ENCODE measurements at regions not wholly inside any gene's neighbourhood (a gene's known extent, or its start where the extent isn't known, plus 50 kb on each side); places are given as distances from the start of the nearest gene placed in this dataset.

DNA sequence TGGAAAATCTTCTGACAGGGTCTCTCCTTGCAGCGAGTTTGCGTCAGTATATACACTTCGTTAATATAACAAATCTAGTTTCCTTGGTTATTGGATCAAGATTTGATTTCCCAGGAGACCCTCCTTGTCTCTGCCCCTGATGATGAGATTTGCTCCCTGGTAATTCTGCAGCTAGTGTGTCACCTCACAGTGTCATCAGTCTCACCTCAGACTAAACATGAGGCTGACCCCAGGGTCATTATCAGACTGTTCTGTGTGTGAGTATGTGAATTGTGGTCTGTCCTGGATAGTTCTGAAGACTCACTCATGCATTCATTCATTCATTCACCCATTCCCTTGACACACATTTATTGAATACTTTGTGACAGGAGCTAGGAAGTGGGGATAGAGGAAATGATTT is 138.4 kb upstream of the CTTNBP2 start:
- no peaks in the 10 kb centered on the region for H3K27me3 Mint-ChIP-seq
- no peaks in the 10 kb centered on the region for H3K27me3 ChIP-seq (ENCODE audit: control insufficient read depth, insufficient read depth, low read length)
- DNase-seq (no peak), ATAC-seq (ENCODE audit: low read depth in 2 of 2) (no peak)
- no peak overlapping the region for H3K27ac Mint-ChIP-seq
- no peaks in the 10 kb centered on the region for H3K4me1 ChIP-seq (ENCODE audit: control insufficient read depth, insufficient read depth, low read length, poor library complexity, severe bottlenecking)
- no peak overlapping the region for H3K27ac ChIP-seq (ENCODE audit: insufficient read depth, low read length, poor library complexity, severe bottlenecking)
- no peaks in the 10 kb centered on the region for H3K36me3 ChIP-seq (ENCODE audit: control insufficient read depth, insufficient read depth, low read length)
- H3K4me3 ChIP-seq (ENCODE audit: low read depth, low read length) = no peak overlapping the region
- H3K4me1 Mint-ChIP-seq = no peaks in the 10 kb centered on the region
- no peaks in the 10 kb centered on the region for H3K36me3 Mint-ChIP-seq
- peaks cover 0 to 4% (median 0%) of the 10 kb centered on the region in 7 donors for H3K9me3 Mint-ChIP-seq
- H3K9me3 ChIP-seq (ENCODE audit: control insufficient read depth in 2 of 2, low read length in 2 of 2) = no peaks in the 10 kb centered on the region
- H3K4me3 Mint-ChIP-seq = no peak overlapping the region

DNA sequence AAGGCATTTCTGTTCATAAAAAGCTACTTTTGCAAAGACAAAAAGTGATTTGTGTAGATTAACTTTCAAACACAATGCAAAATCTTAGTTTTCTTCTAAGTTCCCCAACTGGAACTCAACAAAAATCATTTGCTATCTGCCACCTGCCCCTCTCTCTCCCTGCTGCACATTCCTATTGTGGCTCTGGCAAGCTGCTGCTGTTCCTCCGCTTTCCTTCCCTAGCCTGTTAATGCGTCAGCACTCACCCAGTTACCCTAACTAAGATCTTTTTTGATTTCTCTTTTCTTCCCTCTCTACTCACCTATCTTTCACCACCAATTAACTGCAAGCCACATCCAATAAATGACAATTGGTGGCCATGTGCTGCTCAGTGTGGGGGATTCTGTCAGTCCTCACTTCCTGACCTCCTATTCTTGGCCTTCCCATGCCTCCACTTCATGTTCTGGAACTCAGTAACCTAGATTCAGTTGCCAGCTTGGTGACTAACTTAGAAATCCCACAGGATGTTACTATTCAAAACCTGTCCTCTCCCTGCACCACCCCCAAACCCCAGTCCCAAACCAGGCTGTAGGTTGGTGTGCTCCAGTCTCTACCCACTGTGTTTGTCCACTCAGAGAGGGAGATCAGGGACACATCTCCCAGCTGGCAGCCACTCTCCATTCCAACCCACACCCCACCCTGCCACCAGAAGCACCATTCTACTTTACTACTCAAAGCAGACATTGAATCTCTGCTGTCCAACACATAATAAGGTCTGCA is 140.2 kb upstream of the CTTNBP2 start:
- Mint-ChIP-seq H3K27me3 (no peaks in the 10 kb centered on the region), H3K4me1 (no peaks in the 10 kb centered on the region), H3K36me3 (no peaks in the 10 kb centered on the region), H3K9me3 (peaks cover 0 to 8% (median 4%) of the 10 kb centered on the region in 7 donors), H3K27ac (peak overlapping the region in 1 of 3 donors; percentile 18), H3K4me3 (no peak overlapping the region)
- ATAC-seq (ENCODE audit: low read depth in 2 of 2) (no peak), DNase-seq (no peak)
- H3K4me1 ChIP-seq (ENCODE audit: control insufficient read depth, insufficient read depth, low read length, poor library complexity, severe bottlenecking) = no peaks in the 10 kb centered on the region
- no peak overlapping the region for H3K27ac ChIP-seq (ENCODE audit: insufficient read depth, low read length, poor library complexity, severe bottlenecking)
- no peak overlapping the region for H3K4me3 ChIP-seq (ENCODE audit: low read depth, low read length)
- H3K36me3 ChIP-seq (ENCODE audit: control insufficient read depth, insufficient read depth, low read length) = no peaks in the 10 kb centered on the region
- no peaks in the 10 kb centered on the region for H3K9me3 ChIP-seq (ENCODE audit: control insufficient read depth in 2 of 2, low read length in 2 of 2)
- H3K27me3 ChIP-seq (ENCODE audit: control insufficient read depth, insufficient read depth, low read length) = no peaks in the 10 kb centered on the region

DNA sequence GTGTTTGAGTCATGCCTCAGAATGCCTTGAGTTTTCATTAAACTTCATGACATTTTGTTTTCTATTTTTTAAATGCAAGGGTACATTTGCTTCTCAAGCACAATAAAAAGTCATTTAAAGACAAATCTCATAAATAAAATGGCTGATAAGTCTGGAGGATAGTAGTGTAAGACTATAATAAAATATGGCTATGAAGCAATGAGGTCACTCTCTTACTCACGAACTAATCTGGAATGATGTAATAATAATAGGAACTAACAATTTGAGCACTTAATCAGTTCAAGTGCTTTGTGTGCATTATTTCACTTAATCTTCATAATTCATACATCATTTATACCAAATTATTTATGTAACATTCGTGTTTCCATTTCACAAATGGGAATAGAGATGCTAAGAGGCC is 149.3 kb upstream of the CTTNBP2 start:
- Histone ChIP-seq H3K36me3 (ENCODE audit: control insufficient read depth, insufficient read depth, low read length) (no peaks in the 10 kb centered on the region), H3K4me1 (ENCODE audit: control insufficient read depth, insufficient read depth, low read length, poor library complexity, severe bottlenecking) (no peaks in the 10 kb centered on the region), H3K4me3 (ENCODE audit: low read depth, low read length) (no peak overlapping the region), H3K9me3 (ENCODE audit: control insufficient read depth in 2 of 2, low read length in 2 of 2) (no peaks in the 10 kb centered on the region), H3K27ac (ENCODE audit: insufficient read depth, low read length, poor library complexity, severe bottlenecking) (no peak overlapping the region), H3K27me3 (ENCODE audit: control insufficient read depth, insufficient read depth, low read length) (no peaks in the 10 kb centered on the region)
- H3K4me1 Mint-ChIP-seq = no peaks in the 10 kb centered on the region
- DNase-seq = no peak
- no peaks in the 10 kb centered on the region for H3K36me3 Mint-ChIP-seq
- no peak overlapping the region for H3K27ac Mint-ChIP-seq
- peaks cover 0 to 7% (median 4%) of the 10 kb centered on the region in 7 donors for H3K9me3 Mint-ChIP-seq
- no peak for ATAC-seq (ENCODE audit: low read depth in 2 of 2)
- no peaks in the 10 kb centered on the region for H3K27me3 Mint-ChIP-seq
- no peak overlapping the region for H3K4me3 Mint-ChIP-seq

DNA sequence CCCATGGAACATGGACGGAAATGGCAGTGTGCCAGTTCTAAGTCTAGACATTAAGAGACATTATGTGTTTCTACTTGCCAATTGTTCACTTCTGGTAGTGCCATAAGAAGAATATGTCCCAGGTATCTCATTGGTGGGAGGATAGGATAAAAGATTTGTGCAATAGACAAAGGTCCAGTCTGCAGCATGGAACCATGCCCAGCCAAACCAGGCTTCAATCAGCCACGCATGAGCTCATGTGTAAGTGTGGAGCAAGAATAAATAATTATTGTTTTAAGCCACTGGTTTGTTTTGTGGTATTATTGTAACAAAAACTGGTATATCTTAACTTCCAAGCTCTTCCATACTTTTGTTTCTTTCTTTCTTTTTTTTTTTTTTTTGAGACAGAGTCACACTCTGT is 153.6 kb upstream of the CTTNBP2 start:
- no peaks in the 10 kb centered on the region for H3K27me3 Mint-ChIP-seq
- ATAC-seq (ENCODE audit: low read depth in 2 of 2) = no peak
- Histone ChIP-seq H3K27me3 (ENCODE audit: control insufficient read depth, insufficient read depth, low read length) (no peaks in the 10 kb centered on the region), H3K4me1 (ENCODE audit: control insufficient read depth, insufficient read depth, low read length, poor library complexity, severe bottlenecking) (no peaks in the 10 kb centered on the region), H3K9me3 (ENCODE audit: control insufficient read depth in 2 of 2, low read length in 2 of 2) (no peaks in the 10 kb centered on the region), H3K27ac (ENCODE audit: insufficient read depth, low read length, poor library complexity, severe bottlenecking) (no peak overlapping the region), H3K4me3 (ENCODE audit: low read depth, low read length) (no peak overlapping the region), H3K36me3 (ENCODE audit: control insufficient read depth, insufficient read depth, low read length) (no peaks in the 10 kb centered on the region)
- H3K4me1 Mint-ChIP-seq = no peaks in the 10 kb centered on the region
- DNase-seq = no peak
- peaks cover 0 to 2% (median 0%) of the 10 kb centered on the region in 7 donors for H3K9me3 Mint-ChIP-seq
- no peak overlapping the region for H3K4me3 Mint-ChIP-seq
- H3K27ac Mint-ChIP-seq = no peak overlapping the region
- H3K36me3 Mint-ChIP-seq = no peaks in the 10 kb centered on the region

DNA sequence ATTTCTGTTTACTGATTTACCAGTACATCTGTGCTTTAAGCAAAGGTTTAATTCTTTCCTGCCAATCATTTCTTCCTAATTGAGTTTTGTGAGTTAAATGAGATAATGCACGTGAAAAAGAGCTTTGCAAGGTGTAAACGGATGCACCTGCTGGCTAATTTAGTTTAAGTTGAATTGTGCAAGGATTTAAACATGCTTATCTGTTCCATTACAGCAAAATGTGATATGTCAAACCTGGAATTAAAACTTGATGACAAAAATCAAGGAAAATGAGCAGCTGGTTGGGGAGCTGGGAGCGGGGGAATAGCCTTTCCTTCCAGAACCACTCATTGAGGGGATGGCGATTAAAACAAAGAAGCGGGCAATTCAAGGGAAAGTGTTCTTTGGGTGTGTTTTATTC is 155.0 kb upstream of the CTTNBP2 start:
- H3K27me3 ChIP-seq (ENCODE audit: control insufficient read depth, insufficient read depth, low read length) = no peaks in the 10 kb centered on the region
- H3K36me3 Mint-ChIP-seq = no peaks in the 10 kb centered on the region
- H3K9me3 ChIP-seq (ENCODE audit: control insufficient read depth in 2 of 2, low read length in 2 of 2) = no peaks in the 10 kb centered on the region
- no peaks in the 10 kb centered on the region for H3K4me1 ChIP-seq (ENCODE audit: control insufficient read depth, insufficient read depth, low read length, poor library complexity, severe bottlenecking)
- H3K36me3 ChIP-seq (ENCODE audit: control insufficient read depth, insufficient read depth, low read length) = no peaks in the 10 kb centered on the region
- H3K27me3 Mint-ChIP-seq = no peaks in the 10 kb centered on the region
- no peak overlapping the region for H3K4me3 Mint-ChIP-seq
- H3K27ac ChIP-seq (ENCODE audit: insufficient read depth, low read length, poor library complexity, severe bottlenecking) = no peak overlapping the region
- no peak overlapping the region for H3K27ac Mint-ChIP-seq
- ATAC-seq (ENCODE audit: low read depth in 2 of 2) (no peak), DNase-seq (no peak)
- H3K4me3 ChIP-seq (ENCODE audit: low read depth, low read length) = no peak overlapping the region
- no peaks in the 10 kb centered on the region for H3K4me1 Mint-ChIP-seq
- H3K9me3 Mint-ChIP-seq = peaks cover 0 to 2% (median 0%) of the 10 kb centered on the region in 7 donors

DNA sequence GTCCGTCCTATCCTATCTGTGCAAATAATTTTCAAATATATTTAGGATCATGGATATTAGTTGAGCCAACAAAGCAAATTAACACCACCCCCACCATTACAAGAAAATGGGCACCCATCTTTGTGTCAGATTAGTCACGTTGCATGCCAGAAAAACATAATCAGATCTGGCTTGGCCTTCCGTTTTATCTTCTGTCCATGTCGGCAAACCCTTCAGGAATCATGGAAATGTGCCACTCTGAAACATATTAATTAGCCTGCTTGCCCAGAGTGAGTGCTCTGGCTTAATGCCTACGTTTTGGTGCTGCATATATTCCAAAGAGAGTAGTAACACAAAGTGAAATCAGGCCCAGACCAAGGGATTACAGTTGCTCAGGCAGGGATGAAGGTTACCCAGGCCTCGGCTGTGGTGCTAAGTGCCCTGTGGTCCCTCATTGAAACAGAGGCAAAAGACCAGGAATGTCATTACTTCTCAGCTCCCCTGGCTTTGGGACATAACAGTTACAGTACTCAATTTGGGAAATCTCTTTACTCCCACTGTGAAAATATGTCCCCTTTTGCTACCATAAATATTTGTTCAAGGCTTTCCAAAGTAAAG is 154.0 kb upstream of the LSM8 start:
- Histone ChIP-seq H3K36me3 (ENCODE audit: control insufficient read depth, insufficient read depth, low read length) (no peaks in the 10 kb centered on the region), H3K9me3 (ENCODE audit: control insufficient read depth in 2 of 2, low read length in 2 of 2) (no peaks in the 10 kb centered on the region), H3K27me3 (ENCODE audit: control insufficient read depth, insufficient read depth, low read length) (no peaks in the 10 kb centered on the region), H3K4me3 (ENCODE audit: low read depth, low read length) (no peak overlapping the region), H3K27ac (ENCODE audit: insufficient read depth, low read length, poor library complexity, severe bottlenecking) (no peak overlapping the region), H3K4me1 (ENCODE audit: control insufficient read depth, insufficient read depth, low read length, poor library complexity, severe bottlenecking) (no peaks in the 10 kb centered on the region)
- no peaks in the 10 kb centered on the region for H3K36me3 Mint-ChIP-seq
- DNase-seq (no peak), ATAC-seq (ENCODE audit: low read depth in 2 of 2) (no peak)
- H3K4me3 Mint-ChIP-seq = no peak overlapping the region
- no peaks in the 10 kb centered on the region for H3K4me1 Mint-ChIP-seq
- H3K9me3 Mint-ChIP-seq = peaks cover 0 to 2% (median 0%) of the 10 kb centered on the region in 7 donors
- H3K27ac Mint-ChIP-seq = no peak overlapping the region
- no peaks in the 10 kb centered on the region for H3K27me3 Mint-ChIP-seq

DNA sequence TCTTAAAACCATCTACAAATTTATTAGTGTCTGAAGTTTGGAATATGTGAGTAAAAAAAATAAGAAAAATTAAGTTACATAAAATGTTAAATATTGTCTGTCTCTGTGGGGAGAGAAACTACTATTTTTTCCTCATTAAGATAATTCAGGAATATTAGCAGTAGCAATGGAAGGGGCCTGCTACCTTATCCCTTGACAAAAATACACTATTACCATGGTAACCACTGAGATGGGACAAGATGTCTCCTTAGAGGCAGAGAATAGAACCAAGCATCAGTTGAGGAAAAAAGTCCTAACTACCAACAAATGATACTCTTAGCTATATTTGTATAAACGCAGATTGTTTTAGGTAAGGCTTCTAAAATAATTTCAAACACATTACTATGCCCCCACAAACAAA is 150.7 kb upstream of the LSM8 start:
- Histone ChIP-seq H3K4me1 (ENCODE audit: control insufficient read depth, insufficient read depth, low read length, poor library complexity, severe bottlenecking) (no peaks in the 10 kb centered on the region), H3K27ac (ENCODE audit: insufficient read depth, low read length, poor library complexity, severe bottlenecking) (no peak overlapping the region)
- no peaks in the 10 kb centered on the region for H3K36me3 Mint-ChIP-seq

DNA sequence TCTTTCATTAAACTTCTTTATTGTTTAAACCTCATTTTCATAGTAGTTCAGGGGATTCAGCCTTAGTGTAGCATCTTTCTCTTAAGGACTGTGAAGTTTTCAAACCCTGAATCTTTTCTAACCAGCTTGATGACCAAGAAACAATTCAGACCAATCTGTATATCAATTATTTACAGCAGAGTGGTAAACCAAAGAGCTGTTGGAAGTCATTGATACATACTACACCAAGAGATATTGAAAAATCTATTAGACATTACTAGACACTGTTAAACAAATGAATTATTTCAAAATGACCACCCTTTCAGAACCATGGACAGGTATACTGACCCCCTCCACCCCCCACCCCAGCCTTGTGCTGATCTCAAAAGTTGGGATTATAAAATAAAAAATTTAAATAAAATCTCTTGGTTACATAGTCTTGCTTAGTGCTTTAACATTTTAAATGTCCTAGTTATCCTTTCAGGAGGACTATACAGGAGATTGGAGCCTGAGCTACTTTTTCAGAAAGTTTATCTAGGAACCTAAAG is 143.9 kb upstream of the LSM8 start:
- Histone ChIP-seq H3K4me1 (ENCODE audit: control insufficient read depth, insufficient read depth, low read length, poor library complexity, severe bottlenecking) (no peaks in the 10 kb centered on the region), H3K27me3 (ENCODE audit: control insufficient read depth, insufficient read depth, low read length) (no peaks in the 10 kb centered on the region), H3K27ac (ENCODE audit: insufficient read depth, low read length, poor library complexity, severe bottlenecking) (no peak overlapping the region), H3K36me3 (ENCODE audit: control insufficient read depth, insufficient read depth, low read length) (no peaks in the 10 kb centered on the region), H3K4me3 (ENCODE audit: low read depth, low read length) (no peak overlapping the region), H3K9me3 (ENCODE audit: control insufficient read depth in 2 of 2, low read length in 2 of 2) (no peaks in the 10 kb centered on the region)
- Mint-ChIP-seq H3K27me3 (peaks cover 4% of the 10 kb centered on the region), H3K36me3 (no peaks in the 10 kb centered on the region), H3K4me3 (no peak overlapping the region), H3K4me1 (no peaks in the 10 kb centered on the region), H3K27ac (no peak overlapping the region), H3K9me3 (peaks cover 0 to 2% (median 0%) of the 10 kb centered on the region in 7 donors)
- no peak for ATAC-seq (ENCODE audit: low read depth in 2 of 2)
- DNase-seq = no peak

More for the DNA sequence above, 150.7 kb upstream of the LSM8 start:
- DNase-seq (no peak), ATAC-seq (ENCODE audit: low read depth in 2 of 2) (no peak)
- Mint-ChIP-seq H3K9me3 (peaks cover 0 to 2% (median 0%) of the 10 kb centered on the region in 7 donors), H3K27me3 (no peaks in the 10 kb centered on the region), H3K4me1 (no peaks in the 10 kb centered on the region), H3K4me3 (no peak overlapping the region), H3K27ac (no peak overlapping the region)
- Histone ChIP-seq H3K36me3 (ENCODE audit: control insufficient read depth, insufficient read depth, low read length) (no peaks in the 10 kb centered on the region), H3K9me3 (ENCODE audit: control insufficient read depth in 2 of 2, low read length in 2 of 2) (no peaks in the 10 kb centered on the region), H3K27me3 (ENCODE audit: control insufficient read depth, insufficient read depth, low read length) (no peaks in the 10 kb centered on the region), H3K4me3 (ENCODE audit: low read depth, low read length) (no peak overlapping the region)
